ENCODE measurements at regions not wholly inside any gene's neighbourhood (a gene's known extent, or its start where the extent isn't known, plus 50 kb on each side); places are given as distances from the start of the nearest gene placed in this dataset.

- no peak for DNase-seq (ENCODE audit: low spot score)
Observed at GRCh38 chr6:129778793-129779192, 68.8 kb upstream of the ARHGAP18 start.

GRCh38 chr6:129777371-129777770, 67.4 kb upstream of the ARHGAP18 start:
- DNase-seq (ENCODE audit: low spot score): no peak

- no peak for DNase-seq (ENCODE audit: low spot score)
Observed at GRCh38 chr6:129776542-129777330, 66.8 kb upstream of the ARHGAP18 start.

- DNase-seq (ENCODE audit: low spot score): peak; percentile 61
Observed at GRCh38 chr6:129774697-129775447, 64.9 kb upstream of the ARHGAP18 start.

- DNase-seq (ENCODE audit: low spot score): no peak
Observed at GRCh38 chr6:129773304-129773703, 63.3 kb upstream of the ARHGAP18 start.

GRCh38 chr6:129771678-129772077, 61.7 kb upstream of the ARHGAP18 start:
- DNase-seq (ENCODE audit: low spot score): no peak

GRCh38 chr6:129767776-129768485, 58.0 kb upstream of the ARHGAP18 start:
- no peak for DNase-seq (ENCODE audit: low spot score)

GRCh38 chr6:129766959-129767728, 57.2 kb upstream of the ARHGAP18 start:
- DNase-seq (ENCODE audit: low spot score): peak; percentile 55

- DNase-seq (ENCODE audit: low spot score): no peak
Observed at GRCh38 chr6:129764761-129765407, 54.9 kb upstream of the ARHGAP18 start.

- no peak for DNase-seq (ENCODE audit: low spot score)
Observed at GRCh38 chr6:129759796-129760605, 50.0 kb upstream of the ARHGAP18 start.

Data from CD4-positive, alpha-beta T cell treated with Interleukin-15 for 4 hours (primary cell).